ENCODE measurements at regions not wholly inside any gene's neighbourhood (a gene's known extent, or its start where the extent isn't known, plus 50 kb on each side); places are given as distances from the start of the nearest gene placed in this dataset.

DNA sequence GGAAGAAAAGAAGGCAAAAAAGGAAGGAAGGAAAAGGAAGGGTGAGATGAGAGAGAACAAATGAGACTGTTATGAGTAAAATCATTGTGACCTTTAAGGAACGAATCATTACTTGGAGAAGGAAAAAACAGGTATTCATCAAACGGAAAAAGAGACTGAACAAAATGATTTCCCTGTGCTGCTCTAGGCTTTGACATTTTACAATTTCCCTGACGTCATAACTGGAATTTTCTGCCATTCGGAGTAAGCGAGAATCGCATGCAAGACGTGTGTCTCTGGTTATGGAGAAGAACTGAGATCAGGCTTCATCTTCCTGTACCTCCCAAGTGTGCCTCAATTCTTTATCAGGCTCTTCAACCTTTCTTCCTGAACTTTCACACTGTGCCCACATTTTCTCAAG, 534.7 kb upstream of the KLHL29 start:
- TF ChIP-seq POLR2AphosphoS5 (IDR thresholded peaks at IDR 0.05; ENCODE audit: low read depth, low read length) = no peak
- no peak for TF ChIP-seq POLR2A (IDR thresholded peaks at IDR 0.05; ENCODE audit: low read depth, low read length)
- no peak for TF ChIP-seq PAX5 (IDR thresholded peaks at IDR 0.05; ENCODE audit: insufficient read depth, low read length, severe bottlenecking)
- TF ChIP-seq TAF1 (IDR thresholded peaks at IDR 0.05; ENCODE audit: low read depth, low read length) = no peak
- no peak for TF ChIP-seq POU2F2 (IDR thresholded peaks at IDR 0.05; ENCODE audit: low read depth, low read length)
- no peak for TF ChIP-seq SPI1 (IDR thresholded peaks at IDR 0.05; ENCODE audit: low read depth, low read length)
